ENCODE measurements at regions not wholly inside any gene's neighbourhood (a gene's known extent, or its start where the extent isn't known, plus 50 kb on each side); places are given as distances from the start of the nearest gene placed in this dataset.
"Not testable (repeated sequence)": the region's sequence is repeated elsewhere in the genome, so short reads cannot be mapped to it uniquely, and the experiment has no call there.

GRCh38 chr10:57673446-57673960 lies 594.2 kb downstream of the IPMK start:
- DNase-seq: no peak

GRCh38 chr10:57664815-57665214 lies 602.9 kb downstream of the IPMK start:
- DNase-seq: no peak

DNA sequence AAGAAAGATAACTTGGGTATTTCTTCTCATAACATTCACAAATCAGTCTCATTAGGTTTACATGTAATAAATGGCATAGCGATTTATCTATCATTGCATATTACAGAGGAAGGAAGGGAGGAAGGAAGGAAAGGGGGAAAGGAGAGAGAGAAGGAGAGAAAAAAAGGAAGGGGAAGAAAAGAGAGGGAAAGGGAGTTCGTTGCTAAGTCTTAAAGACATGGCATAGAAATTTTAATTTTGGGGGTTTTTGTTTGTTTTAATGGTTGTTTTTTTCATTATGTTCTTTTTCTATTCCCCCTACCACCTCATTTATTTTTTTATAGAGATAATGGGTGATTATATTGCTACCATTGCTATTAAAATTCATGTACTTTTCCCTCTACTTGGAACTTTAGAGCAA lies 604.3 kb downstream of the IPMK start:
- no peak for DNase-seq

DNA sequence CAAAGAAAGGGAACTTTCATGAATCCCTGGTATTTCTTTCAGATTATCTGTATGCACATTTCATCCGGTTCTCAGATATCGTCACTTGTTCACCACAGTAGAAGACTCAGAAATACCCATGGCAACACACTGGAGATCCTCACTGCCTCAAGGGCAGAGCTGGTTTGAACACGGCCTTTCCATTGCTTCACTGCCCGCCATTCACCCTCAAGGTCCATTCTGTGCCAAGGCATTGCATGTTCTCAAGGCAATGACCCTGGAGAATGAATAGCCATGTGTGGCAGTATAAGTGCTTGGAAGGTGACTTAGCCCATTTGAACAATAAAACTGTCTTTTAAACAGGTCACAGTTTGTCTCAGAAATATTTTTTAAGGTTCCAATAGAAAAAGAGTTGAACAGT lies 606.5 kb downstream of the IPMK start:
- no peak for DNase-seq

DNA sequence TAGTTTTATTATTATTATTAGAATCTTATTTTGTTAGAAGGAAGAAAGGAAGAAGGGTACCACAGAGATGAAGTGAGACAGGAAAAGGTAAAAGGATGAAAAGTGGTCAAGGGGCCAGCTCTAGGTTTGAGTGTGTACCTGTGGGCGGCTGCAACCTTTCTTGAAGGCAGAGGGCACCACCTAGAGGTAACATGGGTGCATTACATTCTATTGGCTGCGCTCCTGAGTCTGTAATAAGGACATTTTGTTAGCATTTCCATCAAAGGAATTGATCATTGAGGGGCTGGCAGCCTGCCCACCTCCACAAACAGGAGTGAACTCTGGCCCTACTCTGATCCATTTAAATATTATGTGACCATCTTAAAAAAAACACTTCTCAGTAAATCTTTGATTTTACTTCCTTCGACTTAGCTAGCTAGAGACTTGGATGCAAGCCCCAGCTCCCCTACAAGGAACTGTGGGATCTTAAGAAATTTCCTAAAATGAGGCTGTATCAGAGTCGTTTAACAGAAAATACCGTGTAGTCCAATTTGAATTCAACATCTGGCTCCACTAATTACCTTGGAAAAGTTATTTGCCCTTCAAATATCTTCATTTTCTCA lies 610.4 kb downstream of the IPMK start:
- DNase-seq: peak; percentile 67

- no peak for DNase-seq
Measured at GRCh38 chr10:57654856-57655255, 612.8 kb downstream of the IPMK start.

GRCh38 chr10:57645108-57645507 lies 622.6 kb downstream of the IPMK start:
- DNase-seq: not testable (repeated sequence)

GRCh38 chr10:57638411-57638810 lies 629.3 kb downstream of the IPMK start:
- DNase-seq: peak; percentile 71

- DNase-seq: peak; percentile 80
Measured at GRCh38 chr10:57628592-57629284, 639.0 kb downstream of the IPMK start.

DNA sequence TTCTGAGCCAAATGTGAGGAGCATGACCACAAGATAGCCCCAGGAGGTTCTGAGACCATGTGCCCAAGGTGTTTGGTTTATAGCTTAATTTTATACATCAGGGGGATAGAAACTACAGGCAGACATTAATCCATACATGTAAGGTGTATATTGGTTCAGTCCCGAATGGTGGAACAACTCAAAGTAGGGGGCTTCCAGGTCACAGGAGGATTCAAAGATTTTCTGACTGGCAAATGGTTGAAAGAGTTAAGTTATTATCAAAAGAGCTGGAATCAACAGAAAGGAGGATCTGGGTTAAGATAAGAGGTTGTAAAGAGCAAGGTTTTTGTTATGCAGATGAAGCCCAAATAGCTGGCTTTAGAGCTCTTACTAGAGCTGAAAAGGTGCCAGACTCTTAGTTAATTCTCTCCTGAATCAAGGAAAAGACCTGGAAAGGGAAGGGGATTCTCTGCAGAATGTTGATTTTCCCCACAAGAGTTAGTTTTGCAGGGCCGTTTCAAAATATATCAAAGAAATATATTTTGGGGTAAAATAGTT lies 640.0 kb downstream of the IPMK start:
- DNase-seq: peak; percentile 2

- no peak for DNase-seq
Measured at GRCh38 chr10:57624856-57625592, 642.7 kb downstream of the IPMK start.

DNA sequence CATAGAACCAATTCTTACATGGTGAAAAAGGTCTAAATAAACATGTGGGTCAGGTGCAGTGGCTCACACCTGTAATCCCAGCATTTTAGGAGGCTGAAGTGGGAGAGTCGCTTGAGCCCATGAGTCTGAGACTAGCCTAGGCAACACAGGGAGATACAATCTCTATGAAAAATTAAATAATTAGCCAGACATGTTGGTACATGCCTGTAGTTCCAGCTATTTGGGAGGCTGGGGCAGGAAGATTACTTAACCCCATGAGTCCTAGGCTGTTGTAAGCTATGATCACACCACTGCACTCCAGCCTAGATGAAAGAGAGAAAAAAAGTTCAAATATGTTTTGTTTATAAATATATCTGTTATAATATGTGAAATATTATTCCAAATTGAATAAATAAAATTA lies 643.6 kb downstream of the IPMK start:
- peak; percentile 62 for DNase-seq

DNA sequence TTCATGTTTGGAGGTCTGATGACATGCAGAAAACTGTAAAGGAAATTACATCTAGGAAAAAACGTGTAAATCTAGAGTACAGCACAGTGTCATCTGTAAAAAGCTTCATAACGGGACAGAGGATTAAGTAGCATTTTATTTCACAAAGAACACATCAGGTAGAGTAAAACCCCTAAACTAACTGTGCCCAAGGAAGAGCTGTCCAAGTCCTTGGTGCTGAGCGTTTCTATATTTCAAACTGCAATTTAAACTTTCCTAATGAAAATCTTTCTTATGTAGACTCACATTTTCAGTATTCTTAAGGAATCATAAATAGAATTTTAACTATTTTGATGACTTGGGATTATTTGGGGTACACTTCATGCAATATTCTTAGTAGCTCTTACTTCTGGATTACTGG lies 646.2 kb downstream of the IPMK start:
- DNase-seq: no peak

DNA sequence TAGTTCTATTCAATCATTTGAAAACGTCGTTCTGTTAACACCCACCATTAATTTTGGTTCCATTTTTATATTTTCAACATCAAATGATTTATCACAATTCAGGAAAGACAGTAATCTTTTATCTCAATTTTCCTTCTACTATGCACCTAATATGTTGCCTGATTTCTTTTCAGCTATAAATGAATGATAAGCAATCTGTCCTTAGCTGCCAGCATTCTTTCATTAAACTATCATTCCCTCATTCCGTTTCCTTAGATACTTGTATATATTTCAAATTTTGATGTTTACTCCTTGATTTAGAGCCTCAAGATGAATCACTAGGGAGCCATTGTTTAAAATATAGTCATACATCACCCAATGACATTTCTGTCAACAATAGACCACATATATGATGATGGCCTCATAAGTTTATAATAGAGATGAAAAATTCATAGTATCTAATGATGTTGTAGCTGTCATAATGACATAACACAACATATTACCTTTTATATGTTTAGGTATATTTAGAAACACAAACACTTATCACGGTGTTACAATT lies 661.7 kb downstream of the IPMK start:
- DNase-seq: no peak

DNA sequence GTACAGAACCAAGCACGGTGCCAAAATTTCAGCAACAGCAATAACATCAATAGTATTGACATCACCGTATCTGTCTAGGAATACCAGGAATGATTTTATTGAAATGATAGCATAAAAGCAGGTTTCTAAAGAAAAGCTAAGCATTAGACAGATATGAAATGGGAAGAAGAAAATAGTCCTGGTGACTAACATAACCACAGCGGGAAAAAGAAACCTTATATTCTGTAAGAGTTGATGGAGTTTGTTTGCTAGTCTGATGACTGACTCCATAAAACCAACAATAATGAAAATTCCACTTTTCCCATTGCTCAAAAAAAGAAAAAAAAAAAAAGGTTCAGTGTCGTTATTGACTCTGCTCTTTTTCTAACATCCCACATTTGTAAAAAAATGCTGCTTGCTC lies 668.3 kb downstream of the IPMK start:
- no peak for DNase-seq

DNA sequence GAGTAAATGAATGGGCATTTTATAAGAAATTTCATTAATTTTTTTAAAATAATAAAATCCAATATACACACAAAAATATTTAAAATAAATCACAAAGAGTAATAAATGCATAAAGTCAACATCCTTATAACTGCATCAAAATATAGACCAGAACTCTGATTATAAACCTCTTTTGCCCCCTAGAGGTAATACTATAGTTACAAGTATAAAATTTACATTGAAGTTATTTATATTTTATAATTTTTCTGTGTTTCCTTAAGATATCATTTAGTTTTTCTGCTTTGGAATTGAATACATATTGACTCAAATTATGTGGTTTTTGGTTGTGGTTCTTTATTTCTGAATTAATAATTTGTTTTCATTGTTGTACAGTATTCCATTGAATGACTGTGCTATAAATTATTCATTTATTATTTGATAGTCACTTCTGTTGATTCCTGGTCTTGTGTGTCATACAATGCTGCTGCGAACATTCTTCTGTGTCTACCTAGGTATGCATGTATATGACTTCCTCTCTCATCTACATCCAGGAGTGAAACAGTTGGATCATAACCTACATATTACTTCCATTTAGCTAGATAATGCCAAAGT lies 673.6 kb downstream of the IPMK start:
- DNase-seq: peak; percentile 0

GRCh38 chr10:57579926-57580325 lies 687.8 kb downstream of the IPMK start:
- DNase-seq: peak; percentile 67

- DNase-seq: no peak
Measured at GRCh38 chr10:57562211-57562610, 705.5 kb downstream of the IPMK start.

DNA sequence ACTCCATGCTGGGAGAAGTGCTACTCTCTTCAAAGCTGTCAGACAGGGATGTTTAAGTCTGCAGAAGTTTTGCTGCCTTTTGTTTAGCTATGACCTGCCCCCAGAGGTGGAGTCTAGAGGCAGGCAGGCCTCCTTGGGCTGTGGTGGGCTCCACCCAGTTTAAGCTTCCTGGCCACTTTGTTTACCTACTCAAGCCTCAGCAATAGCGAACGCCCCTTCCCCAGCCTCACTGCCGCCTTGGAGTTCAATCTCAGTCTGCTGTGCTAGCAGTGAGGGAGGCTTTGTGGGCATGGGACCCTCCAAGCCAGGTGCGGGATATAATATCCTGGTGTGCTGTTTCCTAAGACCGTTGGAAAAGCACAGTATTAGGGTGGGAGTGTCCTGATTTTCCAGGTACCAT lies 715.9 kb downstream of the IPMK start:
- not testable (repeated sequence) for DNase-seq

GRCh38 chr10:57535306-57535705 lies 732.4 kb downstream of the IPMK start:
- DNase-seq: no peak

GRCh38 chr10:57513637-57514036 lies 754.1 kb downstream of the IPMK start:
- no peak for DNase-seq

GRCh38 chr10:57507788-57508187 lies 759.9 kb downstream of the IPMK start:
- no peak for DNase-seq

Measured in NCI-H69 (cell line).